B cell (primary cell): ENCODE measurements at regions not wholly inside any gene's neighbourhood (a gene's known extent, or its start where the extent isn't known, plus 50 kb on each side); places are given as distances from the start of the nearest gene placed in this dataset.

Source experiments
- ATAC-seq: fragments of 200-7000 bp; cut with Tn5 transposase; one replicate; pipeline ENCODE4 v1.10.0; 2021; ENCODE audit warnings: low read depth, mild to moderate bottlenecking, moderate number of reproducible peaks, moderate library complexity
- CTCF ChIA-PET: fragments of 350-600 bp; sonication (Branson Sonifier 250); formaldehyde crosslinking; loops from one replicate; lab custom pipeline; 2021; ENCODE audit warnings: antibody characterized with exemption, inconsistent platforms; lab: Charles Lee
- POLR2A ChIA-PET: fragments of 350-600 bp; sonication (Branson Sonifier 250); formaldehyde crosslinking; loops from one replicate; lab custom pipeline; 2021; ENCODE audit warnings: antibody characterized with exemption; lab: Charles Lee
- DNase-seq: peaks from one replicate; pipeline ENCODE4 v3.0.0; 2013
- H2AFZ ChIP-seq: 2 replicates; pipeline ENCODE4 v1.6.1; 2012; ENCODE audit warnings: mild to moderate bottlenecking, low read depth, low read length; ENCODE audit not compliant: insufficient read depth, poor library complexity, severe bottlenecking
- H3K27ac ChIP-seq, 2 donors: 1 replicate in 1 of 2; 2 replicates in 1 of 2; pipeline ENCODE4 v1.5.1; 2012 to 2013; ENCODE audit warnings: low read length in 2 of 2, mild to moderate bottlenecking in 2 of 2, moderate library complexity in 1 of 2
- H3K27me3 ChIP-seq, 4 experiments: fragments of 200-600 bp in 1 of 4; sonication (generic) in 1 of 4; replicated peaks in 1 of 4; 1 replicate in 2 of 4; 2 replicates in 2 of 4; pipeline versions ENCODE4 v1.6.1 to v1.7.0; 2013 to 2016; ENCODE audit warnings: low read length in 3 of 4, mild to moderate bottlenecking in 2 of 4, mixed read lengths in 1 of 4, moderate library complexity in 1 of 4; ENCODE audit not compliant: insufficient read depth in 4 of 4, control insufficient read depth in 3 of 4; ENCODE audit errors: control extremely low read depth in 1 of 4
- H3K36me3 ChIP-seq, 2 experiments: replicated peaks in 1 of 2; 1 replicate in 1 of 2; 2 replicates in 1 of 2; pipeline versions ENCODE4 v1.6.1 to v1.7.1; 2013; ENCODE audit warnings: low read length in 1 of 2; ENCODE audit not compliant: insufficient read depth in 2 of 2, control insufficient read depth in 1 of 2; ENCODE audit errors: control extremely low read depth in 1 of 2, extremely low read depth in 1 of 2
- H3K4me1 ChIP-seq, 2 donors: fragments of 200-600 bp in 1 of 2; sonication (generic) in 1 of 2; 1 replicate in 1 of 2; 2 replicates in 1 of 2; pipeline versions ENCODE4 v1.5.1 to v1.6.1; 2013 to 2017; ENCODE audit warnings: low read length in 2 of 2; ENCODE audit not compliant: control insufficient read depth in 2 of 2, insufficient read depth in 2 of 2
- H3K4me2 ChIP-seq: replicated peaks from 2 replicates; pipeline ENCODE3; 2012; ENCODE audit warnings: mild to moderate bottlenecking, low read depth, low read length; ENCODE audit not compliant: poor library complexity, severe bottlenecking
- H3K4me3 ChIP-seq, 5 experiments: fragments of 200-600 bp in 1 of 5; sonication (generic) in 1 of 5; 1 replicate in 3 of 5; 2 replicates in 2 of 5; pipeline versions ENCODE4 v1.5.1 to v1.7.0; 2011 to 2016; ENCODE audit warnings: low read length in 4 of 5, mild to moderate bottlenecking in 4 of 5, low read depth in 2 of 5, control low read depth in 1 of 5, moderate library complexity in 1 of 5; ENCODE audit not compliant: insufficient read depth in 1 of 5; ENCODE audit errors: control extremely low read depth in 1 of 5, extremely low read depth in 1 of 5
- H3K79me2 ChIP-seq: fragments of 200-600 bp; sonication (generic); one replicate; pipeline ENCODE4 v1.6.0; 2016; ENCODE audit warnings: low read length; ENCODE audit not compliant: control insufficient read depth, insufficient read depth
- H3K9ac ChIP-seq: fragments of 200-600 bp; sonication (generic); 2 replicates; pipeline ENCODE4 v1.6.1; 2017; ENCODE audit warnings: mild to moderate bottlenecking, low read length, moderate library complexity
- H3K9me3 ChIP-seq, 3 donors: one replicate each; pipeline versions ENCODE4 v1.6.1 to v1.7.1; 2013; ENCODE audit warnings: low read length in 2 of 3; ENCODE audit not compliant: control insufficient read depth in 2 of 3, insufficient read depth in 1 of 3; ENCODE audit errors: control extremely low read depth in 1 of 3
- H4K20me1 ChIP-seq: 2 replicates; pipeline ENCODE4 v1.6.0; 2012; ENCODE audit warnings: mild to moderate bottlenecking, low read length; ENCODE audit not compliant: insufficient read depth, control insufficient read depth, poor library complexity, severe bottlenecking
- H3K27ac Mint-ChIP-seq: one replicate; pipeline ENCODE4 v1.8.0; 2021; ENCODE audit warnings: mixed read lengths
- H3K27me3 Mint-ChIP-seq: one replicate; pipeline ENCODE4 v1.8.0; 2021; ENCODE audit warnings: mixed read lengths
- H3K4me1 Mint-ChIP-seq: one replicate; pipeline ENCODE4 v1.8.0; 2021; ENCODE audit warnings: mixed read lengths
- H3K4me3 Mint-ChIP-seq: one replicate; pipeline ENCODE4 v1.8.0; 2021; ENCODE audit warnings: mixed read lengths
- H3K9me3 Mint-ChIP-seq: one replicate; pipeline ENCODE4 v1.8.0; 2022; ENCODE audit warnings: mixed read lengths; ENCODE audit not compliant: insufficient read depth
- EZH2 ChIP-seq: IDR thresholded peaks from 2 replicates; pipeline ENCODE4 v1.6.1; 2012; ENCODE audit warnings: borderline replicate concordance, low read depth, mild to moderate bottlenecking, moderate library complexity, low read length; ENCODE audit not compliant: insufficient read depth, poor library complexity, severe bottlenecking
- WGBS: methylation state at CpG from one replicate; pipeline ENCODE4 v1.1.5; 2013; ENCODE audit warnings: missing lambda C conversion rate; ENCODE audit not compliant: insufficient coverage; 5-methylcytosine and 5-hydroxymethylcytosine counted together
- intact Hi-C: fragments of 100-400 bp; cut with micrococcal nuclease; formaldehyde crosslinking; loops from one replicate; pipeline ENCODE4 v1.10.0; 2022
- TF ChIP-seq, protein P1 (sequence below): fragments of 200-600 bp; IDR thresholded peaks from one replicate; pipeline ENCODE4 v1.8.0; 2022; ENCODE audit warnings: antibody characterized with exemption, mild to moderate bottlenecking

GRCh38 chr2:53177327-53177726, 590.3 kb upstream of the CHAC2 start:
- TF ChIP-seq, protein P1, sequence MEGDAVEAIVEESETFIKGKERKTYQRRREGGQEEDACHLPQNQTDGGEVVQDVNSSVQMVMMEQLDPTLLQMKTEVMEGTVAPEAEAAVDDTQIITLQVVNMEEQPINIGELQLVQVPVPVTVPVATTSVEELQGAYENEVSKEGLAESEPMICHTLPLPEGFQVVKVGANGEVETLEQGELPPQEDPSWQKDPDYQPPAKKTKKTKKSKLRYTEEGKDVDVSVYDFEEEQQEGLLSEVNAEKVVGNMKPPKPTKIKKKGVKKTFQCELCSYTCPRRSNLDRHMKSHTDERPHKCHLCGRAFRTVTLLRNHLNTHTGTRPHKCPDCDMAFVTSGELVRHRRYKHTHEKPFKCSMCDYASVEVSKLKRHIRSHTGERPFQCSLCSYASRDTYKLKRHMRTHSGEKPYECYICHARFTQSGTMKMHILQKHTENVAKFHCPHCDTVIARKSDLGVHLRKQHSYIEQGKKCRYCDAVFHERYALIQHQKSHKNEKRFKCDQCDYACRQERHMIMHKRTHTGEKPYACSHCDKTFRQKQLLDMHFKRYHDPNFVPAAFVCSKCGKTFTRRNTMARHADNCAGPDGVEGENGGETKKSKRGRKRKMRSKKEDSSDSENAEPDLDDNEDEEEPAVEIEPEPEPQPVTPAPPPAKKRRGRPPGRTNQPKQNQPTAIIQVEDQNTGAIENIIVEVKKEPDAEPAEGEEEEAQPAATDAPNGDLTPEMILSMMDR, result no peak
- no peak for TF ChIP-seq EZH2
- no peaks in the 10 kb centered on the region for H3K36me3 ChIP-seq
- no peaks in the 10 kb centered on the region for H3K4me1 ChIP-seq
- H3K79me2 ChIP-seq, result no peaks in the 10 kb centered on the region
- WGBS, result no CpG with 5 or more reads among the region's 1 CpG
- Mint-ChIP-seq H3K4me1 (no peaks in the 10 kb centered on the region), H3K9me3 (no peaks in the 10 kb centered on the region), H3K27ac (no peak overlapping the region), H3K4me3 (no peak overlapping the region), H3K27me3 (no peaks in the 10 kb centered on the region)
- ATAC-seq, result no peak
- H4K20me1 ChIP-seq, result no peaks in the 10 kb centered on the region
- ChIA-PET CTCF (no interaction called here), POLR2A (no interaction called here)
- no peak overlapping the region for H2AFZ ChIP-seq
- no peaks in the 10 kb centered on the region for H3K9me3 ChIP-seq
- H3K9ac ChIP-seq, result no peak overlapping the region
- H3K27me3 ChIP-seq, result no peaks in the 10 kb centered on the region
- DNase-seq, result no peak
- no peak overlapping the region for H3K4me2 ChIP-seq
- no peak overlapping the region for H3K4me3 ChIP-seq
- intact Hi-C loops, result no loop called here
- H3K27ac ChIP-seq, result no peak overlapping the region

DNA sequence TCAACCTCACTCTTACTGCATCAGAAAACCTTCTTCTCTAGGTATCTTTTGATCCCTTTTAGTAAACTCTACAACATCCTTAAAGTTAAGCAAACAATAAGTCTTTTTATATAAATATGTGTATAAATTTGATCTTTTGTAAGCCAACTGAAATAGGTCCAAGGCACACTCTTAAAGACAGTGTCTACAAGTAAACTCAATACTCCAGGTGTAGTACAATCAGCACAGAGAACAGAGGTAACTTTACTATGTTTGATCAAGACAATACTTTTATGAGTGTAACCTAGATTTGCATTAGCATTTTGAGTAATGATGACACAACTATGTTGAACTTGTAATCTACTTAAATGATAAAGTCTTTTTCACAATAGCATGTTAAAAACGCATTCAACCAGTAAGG, 593.1 kb upstream of the CHAC2 start:
- no peaks in the 10 kb centered on the region for H3K4me1 ChIP-seq
- no peaks in the 10 kb centered on the region for H4K20me1 ChIP-seq
- H3K9me3 ChIP-seq, result peaks cover 0 to 1% (median 0%) of the 10 kb centered on the region in 3 donors
- no peak overlapping the region for H2AFZ ChIP-seq
- ChIA-PET POLR2A (no interaction called here), CTCF (no interaction called here)
- no peak overlapping the region for H3K4me3 Mint-ChIP-seq
- no peak for TF ChIP-seq EZH2
- TF ChIP-seq, protein P1, result no peak
- H3K36me3 ChIP-seq, result no peaks in the 10 kb centered on the region
- no peak overlapping the region for H3K27ac Mint-ChIP-seq
- H3K4me2 ChIP-seq, result no peak overlapping the region
- no peaks in the 10 kb centered on the region for H3K27me3 Mint-ChIP-seq
- H3K27me3 ChIP-seq, result no peaks in the 10 kb centered on the region
- H3K9ac ChIP-seq, result no peak overlapping the region
- H3K4me3 ChIP-seq, result no peak overlapping the region
- ATAC-seq, result no peak
- DNase-seq, result no peak
- no peaks in the 10 kb centered on the region for H3K9me3 Mint-ChIP-seq
- no peak overlapping the region for H3K27ac ChIP-seq
- no CpG with 5 or more reads among the region's 1 CpG for WGBS
- no peaks in the 10 kb centered on the region for H3K4me1 Mint-ChIP-seq
- no peaks in the 10 kb centered on the region for H3K79me2 ChIP-seq
- intact Hi-C loops, result no loop called here
